SK-N-SH (cell line): ENCODE measurements at regions not wholly inside any gene's neighbourhood (a gene's known extent, or its start where the extent isn't known, plus 50 kb on each side); places are given as distances from the start of the nearest gene placed in this dataset.

Source experiments
- CHD2 ChIP-seq: fragments of 150-350 bp; IDR thresholded peaks from 2 replicates; pipeline ENCODE4 v1.6.1; 2018; ENCODE audit warnings: low read length; ENCODE audit not compliant: partially characterized antibody
- FOXM1 ChIP-seq: IDR thresholded peaks from 2 replicates; pipeline ENCODE4 v1.4.0; 2012; ENCODE audit warnings: low read depth, mild to moderate bottlenecking
- YY1 ChIP-seq: IDR thresholded peaks from 2 replicates; pipeline ENCODE4 v1.4.0; 2012; ENCODE audit warnings: low read depth, mild to moderate bottlenecking
- TF ChIP-seq, protein P1 (sequence below): fragments of 200-600 bp; sonication (generic); IDR thresholded peaks from 2 replicates; pipeline ENCODE4 v1.6.1; 2017; ENCODE audit warnings: antibody characterized with exemption, mild to moderate bottlenecking, moderate library complexity

DNA sequence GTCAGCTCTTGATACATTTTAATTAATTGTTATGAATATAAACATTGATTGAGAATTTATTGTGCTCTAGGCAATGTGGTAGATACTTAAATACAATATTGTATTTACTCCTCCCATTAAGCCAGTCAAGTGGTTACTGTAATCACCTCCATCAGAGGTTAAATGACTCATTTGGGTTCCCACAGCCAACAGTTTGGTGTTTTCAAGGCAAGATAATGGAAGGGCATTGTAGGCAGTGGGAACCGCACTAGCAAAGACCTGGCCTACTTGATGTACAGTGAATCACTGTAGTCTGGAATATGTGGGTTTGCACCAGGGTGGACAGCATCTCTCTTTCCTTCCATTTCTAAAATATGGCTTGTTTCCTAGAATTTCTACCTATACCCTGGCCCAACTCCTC is 127.4 kb downstream of the EDEM1 start:
- TF ChIP-seq FOXM1 (no peak), CHD2 (no peak), YY1 (no peak)
- TF ChIP-seq, protein P1, sequence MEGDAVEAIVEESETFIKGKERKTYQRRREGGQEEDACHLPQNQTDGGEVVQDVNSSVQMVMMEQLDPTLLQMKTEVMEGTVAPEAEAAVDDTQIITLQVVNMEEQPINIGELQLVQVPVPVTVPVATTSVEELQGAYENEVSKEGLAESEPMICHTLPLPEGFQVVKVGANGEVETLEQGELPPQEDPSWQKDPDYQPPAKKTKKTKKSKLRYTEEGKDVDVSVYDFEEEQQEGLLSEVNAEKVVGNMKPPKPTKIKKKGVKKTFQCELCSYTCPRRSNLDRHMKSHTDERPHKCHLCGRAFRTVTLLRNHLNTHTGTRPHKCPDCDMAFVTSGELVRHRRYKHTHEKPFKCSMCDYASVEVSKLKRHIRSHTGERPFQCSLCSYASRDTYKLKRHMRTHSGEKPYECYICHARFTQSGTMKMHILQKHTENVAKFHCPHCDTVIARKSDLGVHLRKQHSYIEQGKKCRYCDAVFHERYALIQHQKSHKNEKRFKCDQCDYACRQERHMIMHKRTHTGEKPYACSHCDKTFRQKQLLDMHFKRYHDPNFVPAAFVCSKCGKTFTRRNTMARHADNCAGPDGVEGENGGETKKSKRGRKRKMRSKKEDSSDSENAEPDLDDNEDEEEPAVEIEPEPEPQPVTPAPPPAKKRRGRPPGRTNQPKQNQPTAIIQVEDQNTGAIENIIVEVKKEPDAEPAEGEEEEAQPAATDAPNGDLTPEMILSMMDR, result no peak
